Smooth muscle cell (in vitro differentiated cells): ENCODE measurements at regions not wholly inside any gene's neighbourhood (a gene's known extent, or its start where the extent isn't known, plus 50 kb on each side); places are given as distances from the start of the nearest gene placed in this dataset.

Experiments used
- DNase-seq: peaks from one replicate; lab custom pipeline; 2025; ENCODE audit not compliant: unreplicated experiment; lab: John Stamatoyannopoulos, UW
- H2AFZ ChIP-seq: fragments of 200-600 bp; sonication (generic); 2 replicates; pipeline ENCODE4 v1.6.0; 2016; ENCODE audit warnings: antibody characterized with exemption, low read depth, mild to moderate bottlenecking
- H3F3A ChIP-seq: fragments of 200-600 bp; sonication (generic); 2 replicates; pipeline ENCODE4 v1.6.0; 2017; ENCODE audit warnings: antibody characterized with exemption, low read depth
- H3K27ac ChIP-seq: fragments of 200-600 bp; sonication (generic); 2 replicates; pipeline ENCODE4 v1.5.1; 2016; ENCODE audit warnings: low read depth, mild to moderate bottlenecking
- H3K27me3 ChIP-seq: fragments of 200-600 bp; sonication (generic); 2 replicates; pipeline ENCODE4 v1.6.1; 2016; ENCODE audit warnings: low read depth, mild to moderate bottlenecking
- H3K36me3 ChIP-seq: fragments of 200-600 bp; sonication (generic); 2 replicates; pipeline ENCODE4 v1.5.1; 2016; ENCODE audit warnings: low read depth
- H3K4me1 ChIP-seq: fragments of 200-600 bp; sonication (generic); 2 replicates; pipeline ENCODE4 v1.5.1; 2016; ENCODE audit warnings: low read depth
- H3K4me2 ChIP-seq: fragments of 200-600 bp; sonication (generic); 2 replicates; pipeline ENCODE4 v1.6.0; 2016; ENCODE audit warnings: mild to moderate bottlenecking
- H3K4me3 ChIP-seq: fragments of 200-600 bp; sonication (generic); 2 replicates; pipeline ENCODE4 v1.5.1; 2016; ENCODE audit warnings: mild to moderate bottlenecking
- H3K79me2 ChIP-seq: fragments of 200-600 bp; sonication (generic); 2 replicates; pipeline ENCODE4 v1.6.0; 2016; ENCODE audit warnings: low read depth, mild to moderate bottlenecking
- H3K9ac ChIP-seq: fragments of 200-600 bp; sonication (generic); 2 replicates; pipeline ENCODE4 v1.6.0; 2016; ENCODE audit warnings: low read depth
- H3K9me3 ChIP-seq: fragments of 200-600 bp; sonication (generic); replicated peaks from 2 replicates; pipeline ENCODE4 v1.5.1; 2016; ENCODE audit warnings: low read depth
- H4K20me1 ChIP-seq: fragments of 200-600 bp; sonication (generic); 2 replicates; pipeline ENCODE4 v1.6.0; 2016; ENCODE audit warnings: low read depth
- CTCF ChIP-seq: fragments of 200-600 bp; sonication (generic); IDR thresholded peaks from 2 replicates; pipeline ENCODE4 v1.5.1; 2017; ENCODE audit warnings: borderline replicate concordance, mild to moderate bottlenecking, antibody characterized with exemption; ENCODE audit not compliant: insufficient read depth, poor library complexity, severe bottlenecking
- WGBS: methylation state at CpG from one replicate; pipeline ENCODE4 v1.1.7; 2016; ENCODE audit warnings: low lambda C conversion rate; 5-methylcytosine and 5-hydroxymethylcytosine counted together

DNA sequence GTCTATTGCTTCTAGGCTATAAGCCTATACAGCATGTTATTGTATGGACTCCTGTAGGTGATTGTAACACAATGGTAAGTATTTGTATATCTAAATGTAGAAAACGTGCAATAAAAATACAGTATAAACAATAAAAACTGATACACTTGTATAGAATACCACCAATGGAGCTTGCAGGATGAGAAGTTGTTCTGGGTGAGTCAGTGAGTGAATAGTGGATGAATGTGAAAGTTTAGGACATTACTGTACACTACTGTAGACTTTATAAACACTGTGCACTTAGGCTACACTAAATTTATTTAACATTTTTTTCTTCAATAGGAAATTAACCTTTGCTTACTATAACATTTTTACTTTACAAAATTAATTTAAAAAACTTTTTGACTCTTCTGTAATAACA is 679.2 kb upstream of the ZNF804A start:
- no peak for TF ChIP-seq CTCF
- Histone ChIP-seq H2AFZ (no peak overlapping the region), H4K20me1 (no peaks in the 10 kb centered on the region), H3K27me3 (no peaks in the 10 kb centered on the region), H3K79me2 (no peaks in the 10 kb centered on the region), H3K27ac (no peak overlapping the region), H3F3A (no peaks in the 10 kb centered on the region), H3K4me3 (no peak overlapping the region), H3K9ac (no peak overlapping the region), H3K9me3 (no peaks in the 10 kb centered on the region), H3K4me2 (no peak overlapping the region), H3K4me1 (no peaks in the 10 kb centered on the region), H3K36me3 (no peaks in the 10 kb centered on the region)
- WGBS, result 73% methylated on average over 1 of the region's 1 CpG
- no peak for DNase-seq

- Histone ChIP-seq H3K27me3 (no peaks in the 10 kb centered on the region), H3K4me3 (no peak overlapping the region), H3F3A (no peaks in the 10 kb centered on the region), H3K4me1 (no peaks in the 10 kb centered on the region), H3K27ac (no peak overlapping the region), H3K9ac (no peak overlapping the region), H3K79me2 (no peaks in the 10 kb centered on the region), H4K20me1 (no peaks in the 10 kb centered on the region), H2AFZ (no peak overlapping the region), H3K36me3 (no peaks in the 10 kb centered on the region), H3K4me2 (no peak overlapping the region), H3K9me3 (no peaks in the 10 kb centered on the region)
- WGBS, result 93% methylated on average over 2 of the region's 2 CpGs
- no peak for DNase-seq
- TF ChIP-seq CTCF, result no peak
Observed at GRCh38 chr2:183919926-183920325, 678.4 kb upstream of the ZNF804A start.

GRCh38 chr2:183925281-183925680 is 673.0 kb upstream of the ZNF804A start:
- no peak overlapping the region for H3K4me3 ChIP-seq
- no peak overlapping the region for H3K9ac ChIP-seq
- WGBS, result 92% methylated on average over 1 of the region's 1 CpG
- H3K27me3 ChIP-seq, result no peaks in the 10 kb centered on the region
- no peak overlapping the region for H3K4me2 ChIP-seq
- TF ChIP-seq CTCF, result no peak
- H4K20me1 ChIP-seq, result no peaks in the 10 kb centered on the region
- H3K79me2 ChIP-seq, result no peaks in the 10 kb centered on the region
- H3F3A ChIP-seq, result no peaks in the 10 kb centered on the region
- no peak overlapping the region for H3K27ac ChIP-seq
- H3K4me1 ChIP-seq, result no peaks in the 10 kb centered on the region
- H3K36me3 ChIP-seq, result no peaks in the 10 kb centered on the region
- no peaks in the 10 kb centered on the region for H3K9me3 ChIP-seq
- DNase-seq, result no peak
- no peak overlapping the region for H2AFZ ChIP-seq

DNA sequence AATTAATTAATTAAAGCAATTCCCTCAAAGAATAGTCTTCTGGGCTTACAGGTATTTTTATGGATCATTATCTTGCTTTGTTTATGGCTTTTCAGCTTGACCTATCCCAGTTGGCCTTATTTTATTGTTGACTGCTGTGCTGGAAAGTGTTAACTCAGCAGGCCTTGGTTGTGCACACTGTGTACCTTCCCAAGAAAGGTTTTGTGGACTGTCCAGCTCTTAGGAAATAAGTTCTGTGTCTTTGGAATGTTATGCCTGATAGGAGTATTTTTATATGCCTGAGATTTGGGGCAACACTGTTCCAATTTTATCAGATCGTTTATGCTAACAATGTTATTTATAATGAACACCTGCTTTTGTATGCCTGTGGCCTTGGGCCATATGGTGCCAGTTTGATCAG is 671.9 kb upstream of the ZNF804A start:
- H4K20me1 ChIP-seq, result no peaks in the 10 kb centered on the region
- H3K4me1 ChIP-seq, result no peaks in the 10 kb centered on the region
- H3K79me2 ChIP-seq, result no peaks in the 10 kb centered on the region
- H3K9ac ChIP-seq, result no peak overlapping the region
- H3K4me2 ChIP-seq, result no peak overlapping the region
- no peaks in the 10 kb centered on the region for H3K27me3 ChIP-seq
- H3K4me3 ChIP-seq, result no peak overlapping the region
- no peak for DNase-seq
- H3K9me3 ChIP-seq, result no peaks in the 10 kb centered on the region
- TF ChIP-seq CTCF, result no peak
- H3K27ac ChIP-seq, result no peak overlapping the region
- no peaks in the 10 kb centered on the region for H3K36me3 ChIP-seq
- no peak overlapping the region for H2AFZ ChIP-seq
- WGBS, result 100% methylated on average over 1 of the region's 1 CpG
- H3F3A ChIP-seq, result no peaks in the 10 kb centered on the region
